ENCODE measurements at regions not wholly inside any gene's neighbourhood (a gene's known extent, or its start where the extent isn't known, plus 50 kb on each side); places are given as distances from the start of the nearest gene placed in this dataset.
A peak's percentile ranks its signal among the peaks of the same experiment; 100 is the strongest.
"Not testable (repeated sequence)": the region's sequence is repeated elsewhere in the genome, so short reads cannot be mapped to it uniquely, and the experiment has no call there.

- peak in 1 of 2 experiments; percentile 34 for DNase-seq
These were observed 210.4 kb upstream of the ADO start for GRCh38 chr10:62594093-62594520.

- no peak for DNase-seq
These were observed 207.3 kb upstream of the ADO start for GRCh38 chr10:62597226-62597625.

GRCh38 chr10:62599161-62599560 lies 205.4 kb upstream of the ADO start:
- no peak for DNase-seq

GRCh38 chr10:62606551-62606950 lies 198.0 kb upstream of the ADO start:
- not testable (repeated sequence) for DNase-seq

GRCh38 chr10:62608189-62608875 lies 196.2 kb upstream of the ADO start:
- not testable (repeated sequence) for DNase-seq

- DNase-seq, result peak in 1 of 2 experiments; percentile 4
These were observed 193.8 kb upstream of the ADO start for GRCh38 chr10:62610649-62611229.

- no peak for DNase-seq
These were observed 191.1 kb upstream of the ADO start for GRCh38 chr10:62613424-62613823.

- no peak for DNase-seq
These were observed 190.7 kb upstream of the ADO start for GRCh38 chr10:62613859-62614258.

GRCh38 chr10:62614389-62615157 lies 189.9 kb upstream of the ADO start:
- DNase-seq, result no peak

- no peak for DNase-seq
These were observed 187.5 kb upstream of the ADO start for GRCh38 chr10:62616885-62617590.

- DNase-seq, result no peak
These were observed 186.9 kb upstream of the ADO start for GRCh38 chr10:62617652-62618051.

GRCh38 chr10:62618054-62618453 lies 186.5 kb upstream of the ADO start:
- no peak for DNase-seq

GRCh38 chr10:62618576-62619412 lies 185.7 kb upstream of the ADO start:
- no peak for DNase-seq

- no peak for DNase-seq
These were observed 185.1 kb upstream of the ADO start for GRCh38 chr10:62619413-62619738.

- no peak for DNase-seq
These were observed 184.0 kb upstream of the ADO start for GRCh38 chr10:62620491-62620890.

GRCh38 chr10:62623223-62623622 lies 181.3 kb upstream of the ADO start:
- DNase-seq, result no peak

GRCh38 chr10:62625484-62625883 lies 179.0 kb upstream of the ADO start:
- DNase-seq, result no peak

GRCh38 chr10:62626079-62626478 lies 178.4 kb upstream of the ADO start:
- no peak for DNase-seq

- no peak for DNase-seq
These were observed 177.7 kb upstream of the ADO start for GRCh38 chr10:62626817-62627216.

- DNase-seq, result no peak
These were observed 176.5 kb upstream of the ADO start for GRCh38 chr10:62627983-62628382.

GRCh38 chr10:62631241-62631640 lies 173.3 kb upstream of the ADO start:
- DNase-seq, result no peak

GRCh38 chr10:62632071-62632809 lies 172.3 kb upstream of the ADO start:
- no peak for DNase-seq

All from SW 1271 (cell line).